ENCODE measurements at regions not wholly inside any gene's neighbourhood (a gene's known extent, or its start where the extent isn't known, plus 50 kb on each side); places are given as distances from the start of the nearest gene placed in this dataset.

- TF ChIP-seq CTCF (IDR thresholded peaks at IDR 0.05) (no peak), EZH2 (IDR thresholded peaks at IDR 0.05; ENCODE audit: borderline replicate concordance, insufficient read depth, low read depth, low read length, poor library complexity, severe bottlenecking) (no peak)
Observed at GRCh38 chr2:120678251-120678650, 57.4 kb upstream of the GLI2 start.

Data from B cell (primary cell).